Fibroblast of lung (primary cell): ENCODE measurements at regions not wholly inside any gene's neighbourhood (a gene's known extent, or its start where the extent isn't known, plus 50 kb on each side); places are given as distances from the start of the nearest gene placed in this dataset.

ENCODE experiments used
- DNase-seq, 2 donors: peaks; one replicate each; pipeline versions ENCODE4 v3.0.0 to v3.0.0-alpha.2; 2010; ENCODE audit warnings: low read depth in 2 of 2
- H2AFZ ChIP-seq: 2 replicates; pipeline ENCODE4 v1.5.1; 2012; ENCODE audit warnings: low read length, control low read depth, inconsistent platforms
- H3K27ac ChIP-seq: 2 replicates; pipeline ENCODE4 v1.5.1; 2011; ENCODE audit warnings: low read length, control low read depth; ENCODE audit not compliant: insufficient read depth
- H3K27me3 ChIP-seq: 2 replicates; pipeline ENCODE4 v1.5.1; 2011; ENCODE audit warnings: mild to moderate bottlenecking, low read length; ENCODE audit not compliant: control insufficient read depth, insufficient read depth
- H3K36me3 ChIP-seq: 2 replicates; pipeline ENCODE4 v1.5.1; 2011; ENCODE audit warnings: low read length; ENCODE audit not compliant: control insufficient read depth, insufficient read depth
- H3K4me1 ChIP-seq: 2 replicates; pipeline ENCODE4 v1.5.1; 2011; ENCODE audit warnings: low read length; ENCODE audit not compliant: control insufficient read depth, insufficient read depth; ENCODE audit errors: extremely low read depth
- H3K4me2 ChIP-seq: 2 replicates; pipeline ENCODE4 v1.5.1; 2011; ENCODE audit warnings: low read length, control low read depth; ENCODE audit not compliant: insufficient read depth; ENCODE audit errors: extremely low read depth
- H3K4me3 ChIP-seq, 4 experiments: fragments of 200-600 bp in 1 of 4; sonication (generic) in 1 of 4; replicated peaks in 1 of 4; 2 replicates each; pipeline ENCODE4 v1.5.1; 2011 to 2016; ENCODE audit warnings: low read length in 4 of 4, low read depth in 3 of 4, mild to moderate bottlenecking in 3 of 4, control low read depth in 2 of 4, inconsistent platforms in 1 of 4, mixed read lengths in 1 of 4; ENCODE audit not compliant: insufficient read depth in 1 of 4; ENCODE audit errors: control extremely low read depth in 1 of 4
- H3K79me2 ChIP-seq: 2 replicates; pipeline ENCODE4 v1.5.1; 2012; ENCODE audit warnings: mild to moderate bottlenecking, low read length, inconsistent platforms; ENCODE audit not compliant: control insufficient read depth, insufficient read depth
- H3K9ac ChIP-seq: 2 replicates; pipeline ENCODE4 v1.5.1; 2011; ENCODE audit warnings: mild to moderate bottlenecking, low read length, control low read depth; ENCODE audit not compliant: insufficient read depth
- H3K9me3 ChIP-seq: 2 replicates; pipeline ENCODE4 v1.5.1; 2012; ENCODE audit warnings: low read depth, low read length; ENCODE audit not compliant: control insufficient read depth, insufficient read depth
- H4K20me1 ChIP-seq: 2 replicates; pipeline ENCODE4 v1.5.1; 2011; ENCODE audit warnings: low read length; ENCODE audit not compliant: control insufficient read depth, insufficient read depth; ENCODE audit errors: extremely low read depth
- EZH2 ChIP-seq: IDR thresholded peaks from 2 replicates; pipeline ENCODE4 v1.5.1; 2012; ENCODE audit warnings: low read length, control low read depth, mild to moderate bottlenecking; ENCODE audit errors: missing control alignments
- TF ChIP-seq, protein P1 (sequence below), 2 donors: IDR thresholded peaks in 1 of 2; conservative IDR thresholded peaks in 1 of 2; 1 replicate in 1 of 2; 2 replicates in 1 of 2; pipeline ENCODE4 v1.5.1; 2011 to 2012; ENCODE audit warnings: low read length in 2 of 2, control low read depth in 1 of 2, inconsistent platforms in 1 of 2, low read depth in 1 of 2, mild to moderate bottlenecking in 1 of 2

DNA sequence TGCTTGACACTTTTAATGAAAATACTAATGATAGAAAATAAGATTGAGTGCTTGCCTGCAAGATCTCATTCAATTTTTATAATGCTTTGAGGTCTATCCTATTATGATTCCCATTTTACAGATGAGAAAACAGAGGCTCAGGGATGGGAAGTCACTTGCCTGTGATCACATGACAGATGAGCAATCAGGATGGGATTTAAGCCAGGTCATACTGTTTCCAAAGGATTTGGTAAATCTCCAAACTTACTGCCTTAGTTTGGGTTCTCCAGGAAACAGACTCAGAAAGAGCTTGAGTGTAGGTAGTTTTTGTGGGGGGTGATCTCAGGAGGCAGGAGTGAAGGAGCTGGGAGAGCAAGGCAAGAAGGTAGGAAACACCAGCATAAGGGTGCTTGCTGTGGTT is 456.3 kb downstream of the MAFB start:
- Histone ChIP-seq H3K9ac (no peak overlapping the region), H3K36me3 (no peaks in the 10 kb centered on the region), H3K4me3 (no peak overlapping the region), H3K27ac (no peak overlapping the region), H3K79me2 (no peaks in the 10 kb centered on the region), H3K4me2 (no peak overlapping the region), H3K4me1 (no peaks in the 10 kb centered on the region), H3K9me3 (no peaks in the 10 kb centered on the region), H4K20me1 (no peaks in the 10 kb centered on the region), H3K27me3 (no peaks in the 10 kb centered on the region), H2AFZ (no peak overlapping the region)
- no peak for DNase-seq
- no peak for TF ChIP-seq EZH2
- TF ChIP-seq, protein P1, sequence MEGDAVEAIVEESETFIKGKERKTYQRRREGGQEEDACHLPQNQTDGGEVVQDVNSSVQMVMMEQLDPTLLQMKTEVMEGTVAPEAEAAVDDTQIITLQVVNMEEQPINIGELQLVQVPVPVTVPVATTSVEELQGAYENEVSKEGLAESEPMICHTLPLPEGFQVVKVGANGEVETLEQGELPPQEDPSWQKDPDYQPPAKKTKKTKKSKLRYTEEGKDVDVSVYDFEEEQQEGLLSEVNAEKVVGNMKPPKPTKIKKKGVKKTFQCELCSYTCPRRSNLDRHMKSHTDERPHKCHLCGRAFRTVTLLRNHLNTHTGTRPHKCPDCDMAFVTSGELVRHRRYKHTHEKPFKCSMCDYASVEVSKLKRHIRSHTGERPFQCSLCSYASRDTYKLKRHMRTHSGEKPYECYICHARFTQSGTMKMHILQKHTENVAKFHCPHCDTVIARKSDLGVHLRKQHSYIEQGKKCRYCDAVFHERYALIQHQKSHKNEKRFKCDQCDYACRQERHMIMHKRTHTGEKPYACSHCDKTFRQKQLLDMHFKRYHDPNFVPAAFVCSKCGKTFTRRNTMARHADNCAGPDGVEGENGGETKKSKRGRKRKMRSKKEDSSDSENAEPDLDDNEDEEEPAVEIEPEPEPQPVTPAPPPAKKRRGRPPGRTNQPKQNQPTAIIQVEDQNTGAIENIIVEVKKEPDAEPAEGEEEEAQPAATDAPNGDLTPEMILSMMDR (conservative IDR thresholded peaks at IDR 0.05 in 1 of 2, IDR thresholded peaks at IDR 0.05 in 1 of 2; ENCODE audit: low read depth in 1 of 2, low read length in 2 of 2), result no peak

DNA sequence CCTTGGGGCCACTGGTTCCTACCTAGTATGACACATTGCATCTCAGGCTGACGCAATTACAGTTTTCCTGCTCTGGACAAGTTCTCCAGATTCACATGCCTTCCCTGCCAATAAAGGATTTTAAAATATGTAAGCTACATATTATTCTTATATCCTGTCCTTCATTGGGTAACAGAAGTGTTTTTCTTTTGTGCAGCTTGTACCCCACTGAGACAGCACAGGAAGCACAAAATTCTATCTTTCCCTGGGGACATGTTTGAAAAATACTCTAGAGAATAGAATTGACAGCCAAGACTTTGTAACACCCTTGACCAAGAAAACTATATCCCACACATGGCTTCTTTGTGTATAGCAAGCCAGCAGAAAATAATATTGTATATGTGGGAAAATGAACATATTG is 456.8 kb downstream of the MAFB start:
- no peaks in the 10 kb centered on the region for H4K20me1 ChIP-seq
- DNase-seq, result no peak
- no peak overlapping the region for H3K27ac ChIP-seq
- no peaks in the 10 kb centered on the region for H3K79me2 ChIP-seq
- no peaks in the 10 kb centered on the region for H3K9me3 ChIP-seq
- H2AFZ ChIP-seq, result no peak overlapping the region
- H3K4me2 ChIP-seq, result no peak overlapping the region
- no peak overlapping the region for H3K4me3 ChIP-seq
- TF ChIP-seq, protein P1 (conservative IDR thresholded peaks at IDR 0.05 in 1 of 2, IDR thresholded peaks at IDR 0.05 in 1 of 2; ENCODE audit: low read depth in 1 of 2, low read length in 2 of 2), result no peak
- no peak for TF ChIP-seq EZH2
- H3K4me1 ChIP-seq, result no peaks in the 10 kb centered on the region
- H3K27me3 ChIP-seq, result no peaks in the 10 kb centered on the region
- H3K36me3 ChIP-seq, result no peaks in the 10 kb centered on the region
- no peak overlapping the region for H3K9ac ChIP-seq

DNA sequence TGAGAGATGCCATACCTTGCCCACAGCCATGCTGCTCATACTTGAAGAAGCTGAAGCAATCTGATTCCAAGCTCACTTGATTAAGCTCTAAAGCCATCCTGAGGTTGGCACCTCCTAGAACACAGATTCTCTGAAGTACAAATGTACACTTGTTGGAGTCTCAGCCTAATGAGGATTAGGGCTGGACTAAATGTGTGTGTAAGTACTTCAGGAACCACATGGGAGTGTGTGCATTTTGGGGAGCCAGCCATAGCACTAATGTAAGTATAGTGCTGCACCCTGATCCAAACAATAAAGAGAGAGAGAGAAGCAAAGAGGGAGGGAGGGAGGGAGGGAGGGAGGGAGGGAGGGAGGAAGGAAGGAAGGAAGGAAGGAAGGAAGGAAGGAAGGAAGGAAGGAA is 458.6 kb downstream of the MAFB start:
- no peak overlapping the region for H2AFZ ChIP-seq
- H3K79me2 ChIP-seq, result no peaks in the 10 kb centered on the region
- H3K4me2 ChIP-seq, result no peak overlapping the region
- H3K36me3 ChIP-seq, result no peaks in the 10 kb centered on the region
- H3K9me3 ChIP-seq, result no peaks in the 10 kb centered on the region
- no peaks in the 10 kb centered on the region for H3K4me1 ChIP-seq
- no peak for DNase-seq
- no peaks in the 10 kb centered on the region for H3K27me3 ChIP-seq
- TF ChIP-seq, protein P1 (conservative IDR thresholded peaks at IDR 0.05 in 1 of 2, IDR thresholded peaks at IDR 0.05 in 1 of 2; ENCODE audit: low read depth in 1 of 2, low read length in 2 of 2), result no peak
- no peak for TF ChIP-seq EZH2
- no peak overlapping the region for H3K27ac ChIP-seq
- no peak overlapping the region for H3K4me3 ChIP-seq
- no peaks in the 10 kb centered on the region for H4K20me1 ChIP-seq
- no peak overlapping the region for H3K9ac ChIP-seq
